ENCODE measurements at regions not wholly inside any gene's neighbourhood (a gene's known extent, or its start where the extent isn't known, plus 50 kb on each side); places are given as distances from the start of the nearest gene placed in this dataset.

GRCh38 chr12:107458163-107458562 is 227.4 kb upstream of the PWP1 start:
- DNase-seq (ENCODE audit: low spot score) (no peak), FAIRE-seq (no peak), ATAC-seq (no peak)
- H3K4me2 ChIP-seq (ENCODE audit: low read depth, low read length): no peak overlapping the region
- no peaks in the 10 kb centered on the region for H4K20me1 ChIP-seq (ENCODE audit: insufficient read depth, low read length)
- ChIA-PET POLR2A (no interaction called here), CTCF (ENCODE audit: low intra/inter-chr PET ratio, low total read pairs) (no interaction called here)
- 63% methylated on average over 2 of the region's 2 CpGs for WGBS (ENCODE audit: low lambda C conversion rate)
- H3K36me3 ChIP-seq (replicated peaks in 1 of 2; ENCODE audit: control insufficient read depth in 1 of 2, insufficient read depth in 2 of 2, low read length in 2 of 2): no peaks in the 10 kb centered on the region
- TF ChIP-seq ZNF691 (CRISPR knock-in tag; IDR thresholded peaks at IDR 0.05; ENCODE audit: borderline replicate concordance, low read depth) (no peak), ZSCAN30 (CRISPR knock-in tag; IDR thresholded peaks at IDR 0.05) (no peak), ZNF674 (CRISPR knock-in tag; IDR thresholded peaks at IDR 0.05; ENCODE audit: low read depth) (no peak), ZNF598 (CRISPR knock-in tag; IDR thresholded peaks at IDR 0.05; ENCODE audit: borderline replicate concordance) (no peak), TCF7 (IDR thresholded peaks at IDR 0.05; ENCODE audit: low read depth) (no peak), PRDM15 (CRISPR knock-in tag; IDR thresholded peaks at IDR 0.05) (no peak), MLX (CRISPR knock-in tag; IDR thresholded peaks at IDR 0.05) (no peak), ZNF614 (CRISPR knock-in tag; IDR thresholded peaks at IDR 0.05; ENCODE audit: borderline replicate concordance) (no peak), AFF4 (CRISPR knock-in tag; IDR thresholded peaks at IDR 0.05) (no peak), ZNF546 (CRISPR knock-in tag; conservative IDR thresholded peaks at IDR 0.05) (no peak), MIER2 (CRISPR knock-in tag; IDR thresholded peaks at IDR 0.05) (no peak)
- H3K27me3 ChIP-seq (ENCODE audit: control insufficient read depth in 1 of 2, insufficient read depth in 2 of 2, low read length in 2 of 2): no peaks in the 10 kb centered on the region
- intact Hi-C loops (cut with micrococcal nuclease; ENCODE audit: unreplicated experiment): no loop called here
- no peaks in the 10 kb centered on the region for H3K9me3 ChIP-seq (ENCODE audit: low read length)
- H3K9ac ChIP-seq (ENCODE audit: insufficient read depth, low read depth, low read length): no peak overlapping the region
- no peak overlapping the region for H3K4me3 ChIP-seq (replicated peaks in 1 of 3; ENCODE audit: insufficient read depth in 1 of 3, low read depth in 2 of 3, low read length in 3 of 3)
- no TSS peak for BruUV-seq (replicated peaks)
- H3K4me1 ChIP-seq (ENCODE audit: insufficient read depth, low read length): no peaks in the 10 kb centered on the region
- no peak overlapping the region for H3K27ac ChIP-seq (ENCODE audit: extremely low read length, insufficient read depth, low read length)
- no peak overlapping the region for H2AFZ ChIP-seq (ENCODE audit: low read length)
- H3K79me2 ChIP-seq (ENCODE audit: insufficient read depth, low read length): no peaks in the 10 kb centered on the region
- in situ Hi-C loops (cut with HindIII; ENCODE audit: extremely low pct_ligation_motif_present, low pct_unique_long_range_greater_than_20kb): no loop called here
